ENCODE measurements at regions not wholly inside any gene's neighbourhood (a gene's known extent, or its start where the extent isn't known, plus 50 kb on each side); places are given as distances from the start of the nearest gene placed in this dataset.

DNA sequence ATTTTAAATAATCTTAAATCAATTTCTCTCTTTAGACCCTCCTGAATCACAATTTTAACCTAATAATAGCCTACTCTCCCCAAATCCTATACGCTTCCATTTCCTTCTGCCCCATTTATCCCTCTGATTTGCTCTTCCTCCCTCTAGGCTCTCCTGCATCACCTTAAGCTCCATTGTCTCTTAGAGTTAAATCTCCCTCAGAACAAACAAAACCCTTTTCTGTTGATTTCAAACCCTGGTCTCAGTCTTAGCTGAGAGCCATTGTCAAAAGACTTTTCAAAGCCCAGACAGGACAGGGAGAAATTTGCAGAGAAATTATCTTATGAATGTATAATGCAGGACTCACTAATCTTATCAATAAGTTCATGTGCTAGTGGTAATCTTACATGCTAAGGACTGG, 106.1 kb downstream of the C12orf75 start:
- TF ChIP-seq ZBTB7A (IDR thresholded peaks at IDR 0.05; ENCODE audit: low read depth) (no peak), RAD21 (IDR thresholded peaks at IDR 0.05; ENCODE audit: low read depth) (no peak), TCF12 (IDR thresholded peaks at IDR 0.05; ENCODE audit: low read depth) (no peak), NFIC (IDR thresholded peaks at IDR 0.05) (no peak), REST (IDR thresholded peaks at IDR 0.05; ENCODE audit: low read depth) (no peak), EP300 (IDR thresholded peaks at IDR 0.05; ENCODE audit: borderline replicate concordance) (no peak), EGR1 (IDR thresholded peaks at IDR 0.05) (no peak), CREB1 (IDR thresholded peaks at IDR 0.05; ENCODE audit: low read depth) (no peak), FOXM1 (IDR thresholded peaks at IDR 0.05; ENCODE audit: borderline replicate concordance, low read depth) (no peak), TAF1 (IDR thresholded peaks at IDR 0.05; ENCODE audit: low read depth) (no peak), YY1 (IDR thresholded peaks at IDR 0.05; ENCODE audit: low read depth) (no peak), TEAD4 (IDR thresholded peaks at IDR 0.05) (no peak), CEBPB (IDR thresholded peaks at IDR 0.05) (no peak)
- TF ChIP-seq, protein P1, sequence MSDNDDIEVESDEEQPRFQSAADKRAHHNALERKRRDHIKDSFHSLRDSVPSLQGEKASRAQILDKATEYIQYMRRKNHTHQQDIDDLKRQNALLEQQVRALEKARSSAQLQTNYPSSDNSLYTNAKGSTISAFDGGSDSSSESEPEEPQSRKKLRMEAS (IDR thresholded peaks at IDR 0.05) = no peak
- TF ChIP-seq, protein P2, sequence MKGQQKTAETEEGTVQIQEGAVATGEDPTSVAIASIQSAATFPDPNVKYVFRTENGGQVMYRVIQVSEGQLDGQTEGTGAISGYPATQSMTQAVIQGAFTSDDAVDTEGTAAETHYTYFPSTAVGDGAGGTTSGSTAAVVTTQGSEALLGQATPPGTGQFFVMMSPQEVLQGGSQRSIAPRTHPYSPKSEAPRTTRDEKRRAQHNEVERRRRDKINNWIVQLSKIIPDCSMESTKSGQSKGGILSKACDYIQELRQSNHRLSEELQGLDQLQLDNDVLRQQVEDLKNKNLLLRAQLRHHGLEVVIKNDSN (IDR thresholded peaks at IDR 0.05) = no peak

GRCh38 chr12:105440037-105440664, 109.7 kb downstream of the C12orf75 start:
- no peak for TF ChIP-seq CEBPB (IDR thresholded peaks at IDR 0.05)
- TF ChIP-seq YY1 (IDR thresholded peaks at IDR 0.05; ENCODE audit: low read depth) = no peak
- no peak for TF ChIP-seq FOXM1 (IDR thresholded peaks at IDR 0.05; ENCODE audit: borderline replicate concordance, low read depth)
- TF ChIP-seq RAD21 (IDR thresholded peaks at IDR 0.05; ENCODE audit: low read depth) = no peak
- no peak for TF ChIP-seq REST (IDR thresholded peaks at IDR 0.05; ENCODE audit: low read depth)
- no peak for TF ChIP-seq EGR1 (IDR thresholded peaks at IDR 0.05)
- TF ChIP-seq EP300 (IDR thresholded peaks at IDR 0.05; ENCODE audit: borderline replicate concordance) = no peak
- TF ChIP-seq CREB1 (IDR thresholded peaks at IDR 0.05; ENCODE audit: low read depth) = no peak
- TF ChIP-seq ZBTB7A (IDR thresholded peaks at IDR 0.05; ENCODE audit: low read depth) = no peak
- TF ChIP-seq TEAD4 (IDR thresholded peaks at IDR 0.05) = no peak
- TF ChIP-seq TCF12 (IDR thresholded peaks at IDR 0.05; ENCODE audit: low read depth) = no peak
- TF ChIP-seq, protein P1 (IDR thresholded peaks at IDR 0.05) = no peak
- TF ChIP-seq, protein P2 (IDR thresholded peaks at IDR 0.05) = no peak
- TF ChIP-seq NFIC (IDR thresholded peaks at IDR 0.05) = no peak
- TF ChIP-seq TAF1 (IDR thresholded peaks at IDR 0.05; ENCODE audit: low read depth) = no peak

DNA sequence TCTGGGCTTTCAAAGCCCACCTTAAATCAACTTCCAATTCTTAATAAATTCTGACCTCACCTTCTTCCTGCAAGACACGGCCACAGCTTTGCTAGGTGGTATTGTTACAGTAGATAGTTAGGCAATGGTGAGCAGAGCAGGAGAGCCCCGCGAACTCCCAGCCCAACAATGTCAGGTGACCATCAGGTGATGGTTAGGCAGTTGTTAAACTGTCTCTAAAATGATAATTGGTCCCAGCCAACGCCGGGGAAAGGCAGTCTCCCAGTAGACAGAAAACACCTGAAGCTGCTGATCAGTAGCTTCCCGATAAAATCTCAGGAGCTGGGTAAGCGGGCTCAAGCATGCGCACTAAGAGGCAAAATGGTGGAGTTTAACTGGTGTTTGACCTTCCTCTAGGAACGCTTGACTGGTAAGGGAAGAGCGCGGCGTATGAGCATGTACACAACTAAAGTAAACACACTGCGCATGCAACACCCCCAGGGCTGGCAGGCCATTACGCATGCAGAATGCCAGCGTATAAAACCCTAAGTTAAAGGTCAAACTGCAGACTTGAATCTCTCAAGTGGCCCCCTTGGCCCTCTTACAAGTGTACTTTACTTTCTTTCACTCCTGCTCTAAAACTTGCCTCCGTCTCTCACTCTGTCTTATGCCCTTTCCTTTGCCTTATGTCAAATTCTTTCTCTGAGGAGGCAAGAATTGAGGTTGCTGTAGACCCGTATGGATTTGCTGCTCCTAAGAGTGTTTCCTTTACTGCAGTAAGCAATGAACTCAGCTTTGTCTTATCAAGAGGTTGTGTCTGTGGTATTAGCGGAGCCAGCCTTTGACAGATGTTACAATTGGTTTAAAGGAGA, 113.5 kb downstream of the C12orf75 start:
- no peak for TF ChIP-seq CREB1 (IDR thresholded peaks at IDR 0.05; ENCODE audit: low read depth)
- no peak for TF ChIP-seq RAD21 (IDR thresholded peaks at IDR 0.05; ENCODE audit: low read depth)
- no peak for TF ChIP-seq FOXM1 (IDR thresholded peaks at IDR 0.05; ENCODE audit: borderline replicate concordance, low read depth)
- no peak for TF ChIP-seq EP300 (IDR thresholded peaks at IDR 0.05; ENCODE audit: borderline replicate concordance)
- no peak for TF ChIP-seq NFIC (IDR thresholded peaks at IDR 0.05)
- TF ChIP-seq TEAD4 (IDR thresholded peaks at IDR 0.05) = no peak
- TF ChIP-seq REST (IDR thresholded peaks at IDR 0.05; ENCODE audit: low read depth) = no peak
- TF ChIP-seq, protein P2 (IDR thresholded peaks at IDR 0.05) = no peak
- TF ChIP-seq, protein P1 (IDR thresholded peaks at IDR 0.05) = no peak
- no peak for TF ChIP-seq TAF1 (IDR thresholded peaks at IDR 0.05; ENCODE audit: low read depth)
- no peak for TF ChIP-seq YY1 (IDR thresholded peaks at IDR 0.05; ENCODE audit: low read depth)
